Hematopoietic multipotent progenitor cell treated with erythropoietin and hydrocortisone succinate and interleukin-3 and kit ligand, for 6 days (in vitro differentiated cells): ENCODE measurements at regions not wholly inside any gene's neighbourhood (a gene's known extent, or its start where the extent isn't known, plus 50 kb on each side); places are given as distances from the start of the nearest gene placed in this dataset.

Experiments
- DNase-seq: peaks from one replicate; pipeline ENCODE4 v3.0.0-alpha.2; 2015

- no peak for DNase-seq
Observed at GRCh38 chr13:76651286-76651685, 234.9 kb downstream of the KCTD12 start.

GRCh38 chr13:76647550-76647949 lies 238.7 kb downstream of the KCTD12 start:
- DNase-seq: no peak

DNA sequence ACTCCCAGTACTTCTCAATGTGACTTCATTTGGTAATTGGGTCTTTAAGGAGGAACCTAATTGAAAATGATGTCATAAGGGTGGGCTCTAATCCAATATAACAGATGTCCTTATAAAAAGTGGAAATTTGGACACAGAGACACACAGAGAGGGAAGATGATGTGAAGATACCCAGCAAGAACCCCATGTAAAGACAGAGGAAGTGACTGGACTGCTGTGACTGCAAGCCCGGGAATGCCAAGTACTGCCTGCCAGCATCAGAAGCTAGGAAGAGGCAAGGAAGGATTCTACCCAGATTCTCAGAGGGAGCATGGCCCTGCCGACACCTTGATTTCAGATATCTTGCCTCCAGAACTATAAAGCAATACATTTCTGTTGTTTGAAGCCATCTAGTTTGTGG lies 239.3 kb downstream of the KCTD12 start:
- DNase-seq: no peak

DNA sequence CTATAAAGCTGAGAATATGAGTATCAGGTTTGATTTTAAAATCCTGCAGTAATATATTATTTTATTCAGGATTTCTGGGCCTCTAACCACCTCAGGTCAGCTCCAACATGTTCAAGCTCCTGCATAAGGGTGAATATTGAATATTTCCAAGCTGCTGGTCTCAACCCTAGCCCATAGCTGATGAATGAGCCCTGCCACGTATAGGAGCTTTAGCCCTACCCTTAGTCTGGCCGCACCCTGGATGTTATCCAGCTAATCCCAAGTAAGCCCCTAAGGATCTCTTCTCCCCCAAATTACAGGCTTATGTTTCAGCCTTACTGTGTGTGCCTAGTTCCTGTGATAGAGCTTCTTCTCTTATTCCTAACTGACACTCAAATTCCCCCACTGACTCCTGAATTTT lies 240.6 kb downstream of the KCTD12 start:
- no peak for DNase-seq

GRCh38 chr13:76644906-76645305 lies 241.3 kb downstream of the KCTD12 start:
- DNase-seq: no peak

- DNase-seq: peak; percentile 2
Observed at GRCh38 chr13:76643596-76643995, 242.6 kb downstream of the KCTD12 start.

GRCh38 chr13:76641056-76641455 lies 245.1 kb downstream of the KCTD12 start:
- no peak for DNase-seq

DNA sequence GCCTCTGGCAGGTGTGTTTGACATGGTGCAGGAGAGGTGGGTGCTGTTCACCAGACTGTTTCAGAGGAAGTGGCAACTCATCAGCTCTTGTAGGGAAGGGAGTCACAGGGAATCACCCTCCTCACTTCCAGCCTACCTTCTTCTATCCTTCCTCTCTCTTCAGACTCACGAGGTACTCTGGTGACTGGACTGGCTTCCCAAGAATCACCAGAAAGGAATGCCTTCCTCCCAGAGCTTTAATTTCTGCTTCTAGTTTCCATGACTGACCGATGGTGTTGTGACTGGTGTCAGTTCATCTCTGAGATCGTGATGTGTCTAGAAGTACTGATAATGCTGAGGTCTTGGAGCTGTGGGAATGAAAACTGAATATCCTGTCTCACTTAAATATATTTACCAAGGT lies 247.3 kb downstream of the KCTD12 start:
- no peak for DNase-seq

DNA sequence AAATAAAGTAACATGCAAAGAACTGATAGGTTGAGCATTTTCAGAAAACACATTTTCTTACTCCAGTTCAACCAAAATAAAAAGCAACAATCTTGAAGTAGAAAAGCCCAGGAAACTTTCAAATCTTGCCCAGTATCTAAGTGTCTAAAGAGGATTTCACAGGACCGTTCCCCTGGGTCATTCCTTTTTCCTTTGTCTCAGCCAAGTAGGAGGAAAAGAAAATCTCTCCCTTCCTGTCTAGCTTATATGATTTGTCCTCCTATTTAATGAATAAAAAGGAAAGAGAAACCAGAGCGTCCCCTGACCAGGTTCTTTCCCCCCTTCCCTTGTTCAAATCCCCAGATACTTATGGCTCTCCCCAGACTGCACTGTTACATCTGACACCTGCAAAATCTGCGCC lies 248.0 kb downstream of the KCTD12 start:
- DNase-seq: no peak

GRCh38 chr13:76637641-76638141 lies 248.5 kb downstream of the KCTD12 start:
- no peak for DNase-seq

DNA sequence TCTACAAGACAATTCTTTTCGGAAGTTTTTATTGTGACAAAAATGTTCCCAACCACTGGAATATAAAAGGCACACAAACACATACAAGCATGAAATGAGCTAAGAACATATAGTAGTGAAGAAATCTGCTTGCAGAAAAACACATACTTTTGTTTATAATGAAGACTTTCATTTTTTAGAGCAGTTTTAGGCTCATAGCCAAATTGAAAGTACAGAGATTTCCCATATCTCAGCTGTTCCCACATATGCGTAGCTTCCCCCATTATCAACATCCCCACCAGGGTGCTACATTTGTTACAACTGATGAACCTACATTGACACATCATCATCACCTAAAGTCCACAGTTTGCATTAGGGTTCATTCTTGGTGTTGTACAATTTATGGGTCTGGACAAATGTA lies 249.4 kb downstream of the KCTD12 start:
- DNase-seq: no peak

DNA sequence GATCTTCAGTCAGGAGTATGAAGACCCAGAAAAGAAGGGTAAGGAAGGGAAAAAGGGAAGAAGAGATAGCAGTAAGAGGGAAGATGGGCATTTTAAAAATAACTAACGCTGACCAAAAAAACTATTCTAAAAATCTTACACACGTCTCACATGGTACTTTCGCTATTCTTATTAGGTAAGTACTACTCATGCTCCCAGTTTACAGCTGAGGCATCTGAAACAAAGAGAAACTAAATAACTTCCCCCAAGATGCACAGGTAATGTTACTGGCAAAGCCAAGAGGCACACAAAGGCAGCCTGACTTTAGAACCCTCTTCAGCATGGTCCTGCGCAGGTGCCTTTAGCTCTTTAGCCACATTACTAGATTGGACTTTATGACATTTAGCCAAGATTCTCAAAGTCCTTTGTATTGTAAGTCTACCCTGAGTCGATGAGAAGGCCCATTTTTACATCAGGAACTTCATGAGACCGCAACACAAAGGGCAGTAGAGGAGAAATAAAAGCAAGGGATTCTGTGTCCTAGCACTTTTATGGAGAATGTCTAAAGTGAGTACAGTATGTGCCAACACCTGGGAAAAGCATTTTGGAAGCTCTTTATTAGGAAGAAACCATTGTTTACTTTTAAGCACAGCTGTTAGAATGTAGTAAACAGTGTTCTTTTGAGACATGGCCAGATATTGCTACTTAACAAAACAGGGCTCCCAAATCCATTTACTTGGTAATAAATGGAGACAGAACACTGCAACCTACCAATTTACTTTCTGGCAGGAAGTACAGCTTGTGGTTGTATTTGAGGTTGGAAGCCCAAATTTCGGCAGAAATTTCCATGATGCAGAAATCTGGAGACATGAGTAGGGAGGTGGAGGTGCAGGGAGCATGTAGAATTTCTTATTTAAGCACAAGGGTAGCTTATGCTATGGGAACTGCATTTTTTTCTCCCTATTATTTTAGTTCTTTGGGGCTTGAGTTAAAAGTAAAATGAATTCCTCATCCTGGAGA lies 250.7 kb downstream of the KCTD12 start:
- DNase-seq: no peak

GRCh38 chr13:76634431-76635191 lies 251.6 kb downstream of the KCTD12 start:
- DNase-seq: no peak

GRCh38 chr13:76632401-76633044 lies 253.7 kb downstream of the KCTD12 start:
- DNase-seq: peak; percentile 24

GRCh38 chr13:76630629-76631230 lies 255.5 kb downstream of the KCTD12 start:
- DNase-seq: no peak

DNA sequence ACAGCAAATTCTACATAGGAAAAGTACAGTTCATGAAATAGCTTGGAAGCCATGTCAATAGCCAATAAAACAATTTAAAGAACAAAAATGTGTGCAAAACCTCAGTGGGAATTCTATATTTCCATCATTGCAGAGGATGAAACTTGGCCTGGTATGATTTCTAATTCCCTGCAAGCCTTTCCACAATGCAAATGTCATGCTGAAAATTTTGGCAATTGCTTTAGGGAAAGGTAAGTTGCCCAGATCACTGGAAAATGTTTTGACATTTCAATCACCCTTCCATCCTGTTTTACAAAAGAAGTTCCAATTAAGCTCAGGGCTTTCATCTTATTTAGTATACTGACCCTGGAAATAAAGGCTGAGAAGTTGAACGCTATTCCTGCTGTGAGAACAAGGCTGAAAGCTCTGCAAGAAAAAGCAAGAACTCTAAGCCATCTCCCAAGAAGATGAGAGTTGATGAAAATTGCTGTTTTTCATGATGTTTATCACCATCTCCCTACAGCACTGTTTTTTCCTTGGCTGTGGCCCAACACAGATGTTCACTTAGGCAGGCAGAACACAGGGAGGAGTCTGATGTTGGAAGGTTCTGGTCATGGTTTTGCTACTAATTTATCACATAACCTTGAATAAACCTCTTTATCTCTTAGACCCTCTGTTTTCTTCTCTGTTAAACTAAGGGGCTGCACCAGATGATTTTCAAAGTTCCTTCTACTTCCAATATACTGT lies 263.7 kb downstream of the KCTD12 start:
- DNase-seq: peak; percentile 9

GRCh38 chr13:76621705-76622104 lies 264.5 kb downstream of the KCTD12 start:
- DNase-seq: no peak

DNA sequence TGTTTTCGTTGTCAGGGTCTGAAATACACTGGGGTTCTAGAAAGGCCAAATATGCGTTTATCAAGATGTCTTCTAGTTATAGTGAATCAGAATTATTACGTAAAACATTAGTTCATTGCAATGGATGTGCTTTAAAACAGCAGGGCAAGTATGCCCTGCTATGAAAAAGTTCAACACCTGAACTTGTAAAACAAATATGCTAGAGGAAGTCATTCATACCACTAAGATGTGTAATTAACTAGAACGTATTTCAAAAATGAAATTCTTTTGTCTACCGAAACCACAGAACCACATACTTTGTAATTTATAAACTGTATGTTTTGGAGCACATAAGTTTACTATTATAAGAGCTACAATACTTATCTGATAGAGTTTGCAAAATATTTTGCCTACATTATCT lies 266.2 kb downstream of the KCTD12 start:
- DNase-seq: no peak

DNA sequence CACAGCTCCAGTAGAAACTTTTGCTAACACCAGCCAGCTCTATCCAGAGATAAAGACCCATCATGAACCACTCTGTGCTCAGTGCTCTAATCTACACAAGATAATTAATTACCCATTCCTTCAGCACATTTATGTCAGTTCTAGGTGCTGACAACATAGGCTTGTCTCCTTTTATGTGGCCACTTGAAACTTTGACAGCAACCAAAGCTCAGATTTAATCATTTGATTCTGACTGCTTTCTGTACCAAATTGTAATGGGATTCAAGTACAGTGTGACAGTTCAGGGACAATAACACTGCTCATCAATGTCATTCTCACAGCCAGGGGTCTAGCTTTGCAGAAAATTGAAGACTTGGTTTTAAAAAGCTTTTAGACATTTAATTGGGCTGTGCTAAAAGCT lies 266.6 kb downstream of the KCTD12 start:
- DNase-seq: no peak

DNA sequence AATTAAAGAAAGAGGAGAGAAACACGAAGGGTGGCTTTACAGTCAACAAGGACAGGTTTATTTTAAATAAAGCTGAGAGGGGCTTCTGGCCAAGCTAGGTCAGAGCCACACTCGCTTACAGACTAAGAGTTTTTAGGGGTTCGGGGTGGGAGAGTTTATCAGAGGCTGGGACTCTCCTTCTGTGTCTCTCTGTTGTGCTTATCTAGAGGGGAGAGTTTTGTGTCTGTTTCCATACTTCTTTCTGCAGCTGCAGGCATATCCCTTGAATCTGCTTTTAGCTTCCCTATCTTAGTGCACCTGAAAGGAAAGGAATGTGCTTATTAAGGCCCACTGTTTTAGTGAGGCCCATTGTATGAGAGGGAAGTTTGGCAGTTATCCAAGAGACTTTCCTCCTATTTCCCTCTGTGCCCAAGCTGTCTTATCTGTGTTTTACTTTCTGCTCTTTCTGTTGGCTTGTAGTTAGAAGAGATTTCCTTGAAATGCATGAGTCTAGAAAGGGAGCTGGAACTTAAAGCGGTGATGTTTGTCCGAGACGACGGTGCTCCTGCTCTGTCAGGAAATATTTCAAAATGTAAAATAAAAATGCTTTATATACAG lies 275.3 kb downstream of the KCTD12 start:
- no peak for DNase-seq

- no peak for DNase-seq
Observed at GRCh38 chr13:76609643-76610042, 276.6 kb downstream of the KCTD12 start.

- no peak for DNase-seq
Observed at GRCh38 chr13:76607866-76608265, 278.3 kb downstream of the KCTD12 start.
